ENCODE measurements at regions not wholly inside any gene's neighbourhood (a gene's known extent, or its start where the extent isn't known, plus 50 kb on each side); places are given as distances from the start of the nearest gene placed in this dataset.

- Histone ChIP-seq H3K56ac (ENCODE audit: extremely low read depth, insufficient read depth, low read length) (no peak overlapping the region), H3K23ac (ENCODE audit: low read depth, low read length) (no peak overlapping the region), H4K5ac (ENCODE audit: low read depth, low read length) (no peak overlapping the region), H2BK120ac (ENCODE audit: low read depth, low read length) (no peak overlapping the region), H3K79me1 (ENCODE audit: low read depth in 1 of 2, low read length in 2 of 2) (no peaks in the 10 kb centered on the region), H3K4me1 (ENCODE audit: control insufficient read depth, insufficient read depth, low read length) (no peaks in the 10 kb centered on the region), H3K14ac (replicated peaks; ENCODE audit: low read depth, low read length) (no peak overlapping the region), H2BK15ac (ENCODE audit: low read depth, low read length) (no peak overlapping the region), H3K4me3 (ENCODE audit: insufficient read depth, low read depth, low read length) (no peak overlapping the region), H3K4ac (ENCODE audit: low read depth, low read length) (no peak overlapping the region), H3K4me2 (ENCODE audit: low read depth, low read length) (no peak overlapping the region), H4K8ac (ENCODE audit: low read depth in 2 of 2, low read length in 2 of 2) (no peak overlapping the region), H2BK5ac (ENCODE audit: low read depth, low read length, poor library complexity, severe bottlenecking) (no peak overlapping the region), H4K20me1 (ENCODE audit: insufficient read depth, low read length) (no peaks in the 10 kb centered on the region), H3K9me3 (ENCODE audit: control insufficient read depth, insufficient read depth, low read length) (no peaks in the 10 kb centered on the region), H3K27me3 (ENCODE audit: control insufficient read depth, insufficient read depth, low read length) (no peaks in the 10 kb centered on the region), H3K18ac (ENCODE audit: low read depth, low read length) (no peak overlapping the region), H2AK9ac (replicated peaks; ENCODE audit: low read depth, low read length, poor library complexity) (no peak overlapping the region), H4K91ac (ENCODE audit: insufficient read depth, low read depth, low read length) (no peak overlapping the region), H3K9me1 (ENCODE audit: insufficient read depth, low read length) (no peaks in the 10 kb centered on the region), H3K9ac (ENCODE audit: low read depth, low read length) (no peak overlapping the region), H3K36me3 (ENCODE audit: control insufficient read depth, insufficient read depth, low read length) (no peaks in the 10 kb centered on the region), H2BK20ac (ENCODE audit: low read depth, low read length) (no peak overlapping the region), H2AFZ (replicated peaks; ENCODE audit: low read length, poor library complexity) (no peak overlapping the region), H2AK5ac (ENCODE audit: low read depth, low read length) (no peak overlapping the region), H3K27ac (ENCODE audit: insufficient read depth, low read length) (no peak overlapping the region)
- dilution Hi-C loops (cut with HindIII; ENCODE audit: low sequenced_read_pairs, unreplicated experiment) (no loop called here), intact Hi-C loops (cut with micrococcal nuclease) (loop anchor here (5.0 kb wide), 2 partner anchors 55 to 60 kb away; no protein-coding TSS in a partner anchor), in situ Hi-C loops (cut with MboI; ENCODE audit: low sequenced_read_pairs) (no loop called here)
- no peak for DNase-seq
- TF ChIP-seq RCOR1 (IDR thresholded peaks at IDR 0.05; ENCODE audit: insufficient replicate concordance, low read length) (no peak), CHD1 (IDR thresholded peaks at IDR 0.05; ENCODE audit: low read depth, low read length) (no peak), USF2 (IDR thresholded peaks at IDR 0.05; ENCODE audit: low read depth, low read length) (no peak), CEBPB (IDR thresholded peaks at IDR 0.05; ENCODE audit: low read depth, low read length) (no peak), MAZ (IDR thresholded peaks at IDR 0.05; ENCODE audit: borderline replicate concordance, low read depth, low read length) (no peak), NFE2L2 (IDR thresholded peaks at IDR 0.05; ENCODE audit: low read depth, low read length) (no peak), RAD21 (IDR thresholded peaks at IDR 0.05; ENCODE audit: low read length) (no peak), ELK1 (IDR thresholded peaks at IDR 0.05; ENCODE audit: borderline replicate concordance, low read depth, low read length) (no peak)
- no TSS peak for BruUV-seq (replicated peaks)
- ChIA-PET POLR2A (ENCODE audit: unreplicated experiment) (no interaction called here), CTCF (no interaction called here)
- ATAC-seq (ENCODE audit: low read depth): no peak
- WGBS, 2 experiments (ENCODE audit: extremely low coverage in 2 of 2, insufficient read length in 1 of 2): no CpG with 5 or more reads among the region's 1 CpG
Observed at GRCh38 chr18:69226971-69227370, 173.7 kb upstream of the DOK6 start.
